AG04449 (cell line): ENCODE measurements at regions not wholly inside any gene's neighbourhood (a gene's known extent, or its start where the extent isn't known, plus 50 kb on each side); places are given as distances from the start of the nearest gene placed in this dataset.
"Not testable (repeated sequence)": the region's sequence is repeated elsewhere in the genome, so short reads cannot be mapped to it uniquely, and the experiment has no call there.

ENCODE experiments used
- CTCF ChIA-PET: fragments of 350-600 bp; formaldehyde crosslinking; extraction: SDS; loops from one replicate; lab custom pipeline; 2021; ENCODE audit warnings: antibody characterized with exemption; lab: Yijun Ruan, JAX
- POLR2A ChIA-PET: fragments of 400-600, 350-600 bp; formaldehyde crosslinking; extraction: SDS; loops from one replicate; lab custom pipeline; 2020; ENCODE audit warnings: antibody characterized with exemption, inconsistent platforms; lab: Yijun Ruan, JAX
- DNase-seq: peaks from one replicate; pipeline ENCODE4 v3.0.0-alpha.2; 2010; ENCODE audit warnings: low read depth, low spot score
- H3K4me3 ChIP-seq: 2 replicates; pipeline ENCODE4 v1.5.1; 2011; ENCODE audit warnings: low read depth, mild to moderate bottlenecking, control low read depth, low read length
- TF ChIP-seq, protein P1 (sequence below): IDR thresholded peaks from one replicate; pipeline ENCODE4 v1.5.1; 2011; ENCODE audit warnings: mild to moderate bottlenecking, moderate library complexity, low read length, control low read depth, inconsistent platforms; ENCODE audit not compliant: insufficient read depth; ENCODE audit errors: missing control alignments

DNA sequence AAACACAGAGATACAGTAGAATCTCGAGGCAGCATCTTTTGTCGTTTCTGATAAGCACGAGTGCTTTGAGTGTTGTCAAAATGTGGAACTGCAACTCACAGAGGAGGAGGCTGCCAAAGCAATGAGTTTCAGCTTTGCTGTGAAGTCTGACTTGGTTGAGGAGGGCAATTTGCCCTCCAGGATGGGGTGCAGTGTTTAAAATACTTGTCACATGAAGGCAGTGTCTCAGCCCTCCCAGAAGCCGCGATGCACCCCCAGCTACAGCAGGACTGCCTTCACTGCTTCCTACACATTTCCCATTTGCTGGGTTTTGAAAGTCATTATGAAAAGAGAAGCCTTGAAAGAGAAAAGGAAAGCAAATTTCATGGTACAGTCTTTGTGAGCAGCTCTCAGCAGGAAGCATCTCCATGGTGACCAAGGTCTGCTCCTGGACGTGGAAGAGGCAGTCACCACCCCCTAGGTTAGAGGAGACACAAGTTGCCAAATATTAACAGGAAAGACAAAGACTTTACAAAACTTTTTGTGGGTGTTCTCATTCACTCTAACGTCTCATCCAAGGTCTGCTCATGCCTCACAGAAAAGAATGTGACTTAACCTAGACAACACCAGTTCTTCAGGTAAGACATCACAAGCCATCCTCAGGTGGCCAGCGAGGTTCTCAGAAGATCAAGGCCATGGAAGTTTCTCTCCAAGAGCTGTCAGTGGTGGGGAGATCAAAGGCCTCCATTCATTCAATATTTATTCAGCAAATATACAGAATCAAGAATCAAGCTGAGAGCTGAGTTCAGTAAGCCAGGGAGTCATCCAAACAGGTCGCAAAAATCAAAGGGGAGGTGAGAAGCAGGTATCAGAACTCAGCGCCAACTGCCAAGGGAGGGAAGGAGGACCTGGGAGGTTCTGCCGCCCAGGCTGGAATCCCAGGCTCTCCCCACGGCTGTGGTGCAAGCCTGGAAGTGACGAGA, 476.0 kb downstream of the EIPR1 start:
- ChIA-PET CTCF (no interaction called here), POLR2A (no interaction called here)
- no peak overlapping the region for H3K4me3 ChIP-seq
- DNase-seq, result no peak
- TF ChIP-seq, protein P1, sequence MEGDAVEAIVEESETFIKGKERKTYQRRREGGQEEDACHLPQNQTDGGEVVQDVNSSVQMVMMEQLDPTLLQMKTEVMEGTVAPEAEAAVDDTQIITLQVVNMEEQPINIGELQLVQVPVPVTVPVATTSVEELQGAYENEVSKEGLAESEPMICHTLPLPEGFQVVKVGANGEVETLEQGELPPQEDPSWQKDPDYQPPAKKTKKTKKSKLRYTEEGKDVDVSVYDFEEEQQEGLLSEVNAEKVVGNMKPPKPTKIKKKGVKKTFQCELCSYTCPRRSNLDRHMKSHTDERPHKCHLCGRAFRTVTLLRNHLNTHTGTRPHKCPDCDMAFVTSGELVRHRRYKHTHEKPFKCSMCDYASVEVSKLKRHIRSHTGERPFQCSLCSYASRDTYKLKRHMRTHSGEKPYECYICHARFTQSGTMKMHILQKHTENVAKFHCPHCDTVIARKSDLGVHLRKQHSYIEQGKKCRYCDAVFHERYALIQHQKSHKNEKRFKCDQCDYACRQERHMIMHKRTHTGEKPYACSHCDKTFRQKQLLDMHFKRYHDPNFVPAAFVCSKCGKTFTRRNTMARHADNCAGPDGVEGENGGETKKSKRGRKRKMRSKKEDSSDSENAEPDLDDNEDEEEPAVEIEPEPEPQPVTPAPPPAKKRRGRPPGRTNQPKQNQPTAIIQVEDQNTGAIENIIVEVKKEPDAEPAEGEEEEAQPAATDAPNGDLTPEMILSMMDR, result no peak

DNA sequence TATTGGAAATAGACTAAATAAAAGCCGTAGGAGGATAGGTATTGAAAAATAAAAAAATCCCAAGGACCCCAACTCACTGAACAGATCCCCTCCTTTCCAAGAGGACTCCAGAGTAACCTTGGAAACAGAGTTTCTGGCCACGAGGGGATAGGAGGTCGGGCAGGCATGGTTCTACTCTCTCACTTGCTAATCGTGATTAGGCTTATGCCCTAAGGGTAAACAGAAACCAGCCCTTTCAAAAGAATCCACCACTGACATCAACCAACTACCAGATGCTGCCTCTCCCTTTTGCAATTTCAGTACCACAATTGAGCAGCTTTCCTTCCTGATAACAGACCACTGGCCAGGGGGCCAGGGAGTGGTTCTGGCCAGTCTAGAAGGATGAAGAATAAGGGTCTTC, 477.8 kb downstream of the EIPR1 start:
- H3K4me3 ChIP-seq, result no peak overlapping the region
- TF ChIP-seq, protein P1, result no peak
- CTCF ChIA-PET, result no interaction called here
- no peak for DNase-seq
- POLR2A ChIA-PET, result no interaction called here

DNA sequence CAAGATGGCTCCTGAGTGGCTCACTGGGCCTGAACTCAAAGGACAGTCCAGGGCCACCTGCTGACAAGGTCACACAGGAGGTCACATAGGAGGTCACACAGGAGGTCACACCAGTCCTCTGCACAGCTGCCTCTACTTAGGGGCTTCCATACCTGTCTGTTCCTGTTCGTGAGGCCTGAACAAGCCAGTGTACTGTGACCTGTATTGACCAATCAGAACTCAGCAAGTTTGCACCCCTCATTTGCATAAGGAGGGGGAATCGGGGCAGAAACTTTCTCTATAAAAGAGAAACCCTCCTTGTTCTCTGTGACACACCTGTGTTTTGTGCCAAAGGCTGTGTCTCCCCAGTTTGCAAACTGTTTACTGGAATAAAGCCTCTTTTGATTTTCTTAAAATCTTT, 478.9 kb downstream of the EIPR1 start:
- TF ChIP-seq, protein P1, result no peak
- ChIA-PET CTCF (no interaction called here), POLR2A (no interaction called here)
- no peak for DNase-seq
- H3K4me3 ChIP-seq, result no peak overlapping the region

DNA sequence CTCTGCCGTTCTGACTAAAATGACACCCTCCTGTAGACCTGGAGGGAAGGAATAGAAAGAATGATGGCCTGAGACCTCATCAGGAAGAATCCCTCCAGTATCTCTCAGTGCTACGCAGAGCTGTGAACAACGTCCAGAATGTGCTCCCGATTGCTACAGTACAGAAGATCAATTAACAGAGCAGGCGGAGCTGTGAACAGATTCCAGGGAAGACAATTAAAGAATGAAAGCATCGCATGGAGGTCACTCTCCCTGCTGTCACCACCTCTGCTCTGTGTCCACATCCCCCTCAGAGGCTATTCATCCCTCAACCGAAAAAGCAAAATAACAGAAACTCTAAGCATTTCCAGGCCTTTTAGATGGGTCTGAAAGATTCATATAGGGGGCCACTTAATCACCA, 481.0 kb downstream of the EIPR1 start:
- ChIA-PET CTCF (no interaction called here), POLR2A (no interaction called here)
- H3K4me3 ChIP-seq, result no peak overlapping the region
- TF ChIP-seq, protein P1, result no peak
- no peak for DNase-seq

DNA sequence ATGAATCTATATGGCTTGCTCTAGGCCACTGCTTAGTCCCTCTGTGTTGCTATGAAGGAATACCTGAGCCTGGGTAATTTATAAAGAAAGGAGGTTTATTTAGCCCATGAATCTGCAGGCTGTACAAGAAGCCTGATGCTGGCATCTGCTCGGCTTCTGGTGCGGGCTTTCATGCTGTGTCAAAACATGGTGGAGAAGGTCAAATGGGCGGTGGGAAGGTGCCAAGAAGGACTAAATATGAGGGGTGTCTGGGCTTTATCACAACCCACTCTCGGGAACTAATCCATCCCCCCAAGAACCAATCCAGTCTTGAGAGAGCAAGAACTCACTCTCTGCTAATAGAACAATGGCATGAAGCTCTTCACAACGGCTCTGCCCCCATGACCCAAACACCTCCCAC, 481.6 kb downstream of the EIPR1 start:
- ChIA-PET POLR2A (no interaction called here), CTCF (no interaction called here)
- no peak overlapping the region for H3K4me3 ChIP-seq
- DNase-seq, result no peak
- TF ChIP-seq, protein P1, result no peak

DNA sequence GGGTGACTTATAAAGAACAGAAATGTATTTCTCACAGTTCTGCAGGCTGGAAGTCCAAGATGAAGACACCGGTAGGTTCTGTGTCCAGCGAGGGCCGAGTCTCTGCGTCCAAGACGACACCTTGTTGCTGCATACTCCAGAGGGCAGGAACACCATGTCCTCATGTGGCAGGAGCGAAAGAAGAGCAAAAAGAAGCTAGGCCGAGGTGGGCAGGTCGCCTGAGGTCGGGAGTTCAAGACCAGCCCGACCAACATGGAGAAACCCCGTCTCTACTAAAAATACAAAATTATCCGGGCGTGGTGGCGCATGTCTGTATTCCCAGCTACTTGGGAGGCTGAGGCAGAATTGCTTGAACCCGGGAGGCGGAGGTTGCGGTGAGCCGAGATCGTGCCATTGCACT, 483.6 kb downstream of the EIPR1 start:
- CTCF ChIA-PET, POLR2A ChIA-PET, H3K4me3 ChIP-seq, DNase-seq: not testable (repeated sequence)
